H1 (cell line): ENCODE measurements at regions not wholly inside any gene's neighbourhood (a gene's known extent, or its start where the extent isn't known, plus 50 kb on each side); places are given as distances from the start of the nearest gene placed in this dataset.

Experiments used
- CEBPB ChIP-seq: IDR thresholded peaks from 2 replicates; pipeline ENCODE4 v1.6.1; 2012; ENCODE audit warnings: low read depth, low read length
- CHD1 ChIP-seq: IDR thresholded peaks from 2 replicates; pipeline ENCODE4 v1.6.1; 2012; ENCODE audit warnings: low read depth, low read length, improper control_type of control experiment
- CHD7 ChIP-seq: fragments of 300-600 bp; sonication (generic); IDR thresholded peaks from 2 replicates; pipeline ENCODE4 v1.7.1; 2012; ENCODE audit warnings: low read length, moderate library complexity, mild to moderate bottlenecking, inconsistent platforms; ENCODE audit not compliant: insufficient replicate concordance
- EGR1 ChIP-seq: IDR thresholded peaks from 2 replicates; pipeline ENCODE4 v1.6.1; 2011; ENCODE audit warnings: low read depth, low read length, borderline replicate concordance
- HDAC6 ChIP-seq: IDR thresholded peaks from one replicate; pipeline ENCODE4 v1.7.1; 2012; ENCODE audit warnings: low read depth, mild to moderate bottlenecking, inconsistent platforms, low read length, moderate library complexity
- NANOG ChIP-seq: IDR thresholded peaks from 2 replicates; pipeline ENCODE4 v1.6.1; 2011; ENCODE audit warnings: low read length, low read depth, mild to moderate bottlenecking, inconsistent platforms; ENCODE audit not compliant: insufficient read depth, poor library complexity, severe bottlenecking
- PHF8 ChIP-seq: fragments of 200-600 bp; sonication (generic); conservative IDR thresholded peaks from 2 replicates; pipeline ENCODE4 v1.7.1; 2012; ENCODE audit warnings: low read depth, mild to moderate bottlenecking, inconsistent platforms, low read length, moderate library complexity
- SAP30 ChIP-seq: fragments of 300-600 bp; sonication (generic); IDR thresholded peaks from 2 replicates; pipeline ENCODE4 v1.7.1; 2012; ENCODE audit warnings: low read length, moderate library complexity, mild to moderate bottlenecking, inconsistent platforms; ENCODE audit not compliant: insufficient read depth, insufficient replicate concordance
- USF2 ChIP-seq: IDR thresholded peaks from 2 replicates; pipeline ENCODE4 v1.6.1; 2011; ENCODE audit warnings: low read length, improper control_type of control experiment
- YY1 ChIP-seq: IDR thresholded peaks from 2 replicates; pipeline ENCODE4 v1.6.1; 2011; ENCODE audit warnings: low read depth, mild to moderate bottlenecking, low read length

GRCh38 chr6:139483079-139483478 is 108.6 kb upstream of the CITED2 start (continued):
- TF ChIP-seq YY1 = 0 out of 2 replicates have a peak, but pooled peaks have one; percentile 43
- TF ChIP-seq PHF8 = no peak
- no peak for TF ChIP-seq CHD1
- no peak for TF ChIP-seq SAP30
- no peak for TF ChIP-seq CHD7
- no peak for TF ChIP-seq EGR1
- TF ChIP-seq NANOG = peak; percentile 93
- TF ChIP-seq CEBPB = no peak
- no peak for TF ChIP-seq HDAC6
- TF ChIP-seq USF2 = no peak
